Pons (tissue), 1 donor: ENCODE measurements at regions not wholly inside any gene's neighbourhood (a gene's known extent, or its start where the extent isn't known, plus 50 kb on each side); places are given as distances from the start of the nearest gene placed in this dataset.

Experiments used
- DNase-seq: peaks from one replicate; pipeline ENCODE4 v3.0.0-alpha.2; 2016; ENCODE audit warnings: low spot score

DNA sequence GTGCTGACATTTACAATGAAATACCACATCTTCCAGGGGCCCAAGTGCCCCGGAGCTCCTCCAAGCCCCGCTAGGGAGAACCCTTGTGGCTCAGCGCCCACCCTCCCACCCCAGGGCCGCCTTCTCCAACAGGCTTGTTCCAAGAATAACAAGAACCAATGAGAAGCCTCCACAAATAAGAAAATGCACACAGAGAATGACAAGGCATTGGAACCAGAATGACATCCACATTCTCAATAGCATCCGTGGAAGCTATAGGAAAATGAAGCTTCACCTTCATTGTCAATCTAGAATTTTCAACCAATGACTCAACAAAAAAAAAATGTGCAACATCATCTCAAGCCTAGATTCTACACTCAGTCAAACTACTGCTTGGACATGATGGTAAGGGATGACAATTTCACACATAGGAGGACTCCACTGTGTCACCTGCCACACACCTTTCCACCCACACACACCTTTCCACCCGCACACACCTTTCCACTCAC lies 50.4 kb upstream of the PPP2R2D start:
- DNase-seq = no peak
